ENCODE measurements at regions not wholly inside any gene's neighbourhood (a gene's known extent, or its start where the extent isn't known, plus 50 kb on each side); places are given as distances from the start of the nearest gene placed in this dataset.
"Not testable (repeated sequence)": the region's sequence is repeated elsewhere in the genome, so short reads cannot be mapped to it uniquely, and the experiment has no call there.

- DNase-seq (ENCODE audit: low spot score) = peak; percentile 4
These were observed 825.4 kb upstream of the CDH6 start for GRCh38 chr5:30368064-30368463.

DNA sequence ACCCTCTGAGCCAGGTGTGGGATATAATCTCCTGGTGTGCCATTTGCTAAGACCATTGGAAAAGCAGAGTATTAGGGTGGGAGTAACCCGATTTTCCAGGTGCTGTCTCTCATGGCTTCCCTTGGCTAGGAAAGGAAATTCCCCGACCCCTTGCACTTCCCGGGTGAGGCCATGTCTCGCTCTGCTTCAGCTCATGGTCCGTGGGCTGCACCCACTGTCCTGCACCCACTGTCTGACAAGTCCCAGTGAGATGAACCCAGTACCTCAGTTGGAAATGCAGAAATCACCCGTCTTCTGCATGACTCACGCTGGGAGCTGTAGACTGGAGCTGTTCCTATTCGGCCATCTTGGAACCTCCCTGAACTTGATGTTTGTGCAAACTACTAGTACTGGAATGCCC is 828.5 kb upstream of the CDH6 start:
- not testable (repeated sequence) for DNase-seq (ENCODE audit: low spot score)

GRCh38 chr5:30357371-30357770 is 836.1 kb upstream of the CDH6 start:
- no peak for DNase-seq (ENCODE audit: low spot score)

DNA sequence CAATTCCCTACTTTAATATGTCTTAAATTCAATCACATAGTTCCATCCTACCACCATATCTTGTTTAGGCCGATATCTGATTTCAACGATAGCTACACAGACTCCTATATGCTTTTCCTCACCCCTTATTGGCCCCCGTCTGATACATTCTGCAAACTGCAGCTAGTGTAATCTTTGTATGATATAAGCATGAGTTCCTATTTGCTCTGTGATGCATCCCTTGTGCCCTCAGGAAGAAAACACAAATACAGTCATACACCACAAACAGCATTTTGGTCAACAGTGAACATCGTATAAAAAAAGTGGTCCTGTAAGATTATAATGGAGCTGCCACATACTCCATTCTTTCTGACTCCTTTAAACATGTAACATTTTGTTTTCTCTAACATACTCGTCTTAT is 837.8 kb upstream of the CDH6 start:
- no peak for DNase-seq (ENCODE audit: low spot score)

GRCh38 chr5:30347858-30348257 is 845.6 kb upstream of the CDH6 start:
- DNase-seq (ENCODE audit: low spot score) = no peak

DNA sequence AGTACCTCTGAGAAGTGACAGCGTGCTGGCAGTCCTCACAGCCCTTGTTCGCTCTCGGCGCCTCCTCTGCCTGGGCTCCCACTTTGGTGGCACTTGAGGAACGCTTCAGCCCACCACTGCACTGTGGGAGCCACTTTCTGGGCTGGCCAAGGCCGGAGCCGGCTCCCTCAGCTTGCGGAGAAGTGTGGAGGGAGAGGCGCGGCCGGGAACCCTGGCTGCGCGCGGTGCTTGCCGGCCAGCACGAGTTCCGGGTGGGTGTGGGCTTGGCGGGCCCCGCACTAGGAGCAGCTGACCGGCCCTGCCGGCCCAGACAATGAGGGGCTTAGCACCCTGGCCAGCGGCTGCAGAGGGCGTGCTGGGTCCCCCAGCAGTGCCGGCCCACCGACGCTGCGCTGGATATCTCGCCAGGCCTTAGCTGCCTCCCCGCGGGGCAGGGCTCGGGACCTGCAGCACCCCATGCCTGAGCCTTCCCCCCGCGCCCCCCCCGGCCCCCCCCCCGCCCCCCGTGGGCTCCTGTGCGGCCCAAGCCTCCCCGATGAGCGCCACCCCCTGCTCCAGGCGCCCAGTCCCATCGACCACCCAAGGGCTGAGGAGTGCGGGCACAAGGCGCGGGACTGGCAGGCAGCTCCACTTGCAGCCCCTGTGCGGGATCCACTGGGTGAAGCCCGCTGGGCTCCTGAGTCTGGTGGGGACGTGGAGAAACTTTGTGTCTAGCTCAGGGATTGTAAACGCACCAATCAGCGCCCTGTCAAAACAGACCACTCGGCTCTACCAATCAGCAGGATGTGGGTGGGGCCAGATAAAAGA is 847.7 kb upstream of the CDH6 start:
- DNase-seq (ENCODE audit: low spot score) = not testable (repeated sequence)

GRCh38 chr5:30343707-30344106 is 849.8 kb upstream of the CDH6 start:
- peak; percentile 22 for DNase-seq (ENCODE audit: low spot score)

- no peak for DNase-seq (ENCODE audit: low spot score)
These were observed 852.0 kb upstream of the CDH6 start for GRCh38 chr5:30341466-30341865.

DNA sequence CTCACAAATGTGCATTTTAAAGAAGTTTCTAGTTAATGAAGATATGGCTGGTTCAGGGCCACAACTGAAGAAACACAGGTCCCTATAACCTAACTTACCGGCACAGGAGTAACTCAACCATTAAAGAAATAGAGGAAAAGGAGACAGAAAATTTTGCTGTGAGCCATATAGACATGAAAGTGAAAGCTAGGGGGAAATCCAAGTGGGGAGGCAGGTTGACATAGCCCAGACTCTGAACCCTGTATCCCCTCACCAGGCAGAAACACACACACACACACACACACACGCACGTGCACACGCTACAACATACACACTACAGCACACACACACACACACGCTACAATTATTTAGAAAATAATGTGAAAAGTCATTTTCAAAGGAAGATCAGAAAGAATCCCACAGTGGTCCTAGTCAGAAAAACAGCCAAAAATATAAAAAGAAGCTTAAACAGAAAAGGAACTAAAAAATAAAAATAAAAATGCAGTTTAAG is 856.4 kb upstream of the CDH6 start:
- no peak for DNase-seq (ENCODE audit: low spot score)

DNA sequence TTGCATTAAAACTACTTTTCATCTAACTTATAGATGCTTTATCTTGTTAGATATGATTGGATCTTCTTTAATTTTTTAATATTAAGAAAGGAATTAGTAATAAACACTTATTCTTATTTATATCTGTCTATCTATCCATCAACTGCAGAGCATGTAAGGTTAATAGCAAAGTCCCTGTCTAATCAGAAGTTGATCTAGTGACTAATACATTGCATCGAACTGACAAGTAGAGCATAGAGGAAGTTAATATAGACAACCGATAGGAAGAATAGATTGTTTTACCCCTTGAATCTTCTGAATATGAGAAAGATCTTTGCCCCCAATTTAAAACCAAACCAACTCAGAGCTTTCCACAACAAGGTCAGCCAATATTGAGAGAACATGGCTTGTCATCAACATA is 862.0 kb upstream of the CDH6 start:
- no peak for DNase-seq (ENCODE audit: low spot score)

GRCh38 chr5:30325795-30326194 is 867.7 kb upstream of the CDH6 start:
- no peak for DNase-seq (ENCODE audit: low spot score)

- no peak for DNase-seq (ENCODE audit: low spot score)
These were observed 869.4 kb upstream of the CDH6 start for GRCh38 chr5:30324083-30324482.

- DNase-seq (ENCODE audit: low spot score) = no peak
These were observed 905.6 kb upstream of the CDH6 start for GRCh38 chr5:30287890-30288289.

DNA sequence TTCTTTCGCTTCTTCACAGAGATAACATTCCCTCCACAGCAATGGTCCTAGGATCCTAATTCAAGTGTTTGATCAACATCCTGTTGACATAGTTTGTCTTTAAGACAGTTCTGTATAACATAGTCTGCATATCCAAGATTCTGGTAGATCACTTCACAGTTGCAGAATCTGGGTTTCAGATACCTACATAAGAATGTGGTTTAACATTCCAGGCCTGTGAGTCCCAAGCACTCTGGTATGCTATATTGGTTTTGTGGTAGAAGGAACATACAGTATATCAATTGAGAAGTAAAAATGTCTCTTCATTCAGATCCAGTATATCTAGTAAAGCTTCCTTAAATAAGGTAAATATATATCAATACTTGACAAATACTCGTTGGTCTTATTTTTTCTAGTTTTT is 914.2 kb upstream of the CDH6 start:
- peak; percentile 76 for DNase-seq (ENCODE audit: low spot score)

- DNase-seq (ENCODE audit: low spot score) = no peak
These were observed 926.5 kb upstream of the CDH6 start for GRCh38 chr5:30267026-30267425.

- no peak for DNase-seq (ENCODE audit: low spot score)
These were observed 954.0 kb upstream of the CDH6 start for GRCh38 chr5:30239331-30240022.

DNA sequence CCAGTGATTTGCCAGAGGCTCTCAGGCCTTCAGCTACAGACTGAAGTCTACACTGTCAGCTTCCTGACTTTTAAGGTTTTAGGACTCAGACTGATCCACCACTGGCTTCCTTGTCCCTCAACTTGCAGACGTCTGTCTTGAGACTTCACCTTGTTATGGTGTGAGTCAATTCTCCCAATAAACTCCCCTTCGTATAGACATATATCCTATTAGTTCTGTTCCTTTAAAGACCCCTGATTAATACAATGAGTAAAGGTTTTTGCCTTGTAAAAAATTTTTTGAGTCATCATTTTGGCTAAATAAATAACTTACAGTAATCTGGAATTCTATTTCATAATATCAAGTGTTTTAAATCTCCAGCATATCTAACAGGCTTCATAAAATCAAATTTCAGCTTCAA is 956.3 kb upstream of the CDH6 start:
- no peak for DNase-seq (ENCODE audit: low spot score)

DNA sequence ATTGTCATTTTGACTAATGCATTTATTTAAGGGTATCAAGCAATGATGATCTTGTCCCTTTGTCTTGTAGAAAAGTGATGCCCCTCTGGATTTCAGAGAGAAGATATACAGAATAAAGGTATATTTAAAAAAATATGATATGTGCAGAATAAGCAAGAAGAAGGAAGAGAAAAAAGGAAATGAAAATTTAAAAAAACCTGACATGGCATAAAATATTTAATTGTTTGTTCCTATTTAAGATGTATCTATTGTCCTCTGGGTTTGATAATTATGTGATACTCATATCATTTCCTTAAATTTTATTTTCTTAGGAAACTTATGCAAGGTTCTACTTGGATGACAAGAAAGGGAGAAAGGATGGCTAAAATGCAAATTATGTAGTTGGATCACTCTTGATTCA is 983.7 kb upstream of the CDH6 start:
- no peak for DNase-seq (ENCODE audit: low spot score)

DNA sequence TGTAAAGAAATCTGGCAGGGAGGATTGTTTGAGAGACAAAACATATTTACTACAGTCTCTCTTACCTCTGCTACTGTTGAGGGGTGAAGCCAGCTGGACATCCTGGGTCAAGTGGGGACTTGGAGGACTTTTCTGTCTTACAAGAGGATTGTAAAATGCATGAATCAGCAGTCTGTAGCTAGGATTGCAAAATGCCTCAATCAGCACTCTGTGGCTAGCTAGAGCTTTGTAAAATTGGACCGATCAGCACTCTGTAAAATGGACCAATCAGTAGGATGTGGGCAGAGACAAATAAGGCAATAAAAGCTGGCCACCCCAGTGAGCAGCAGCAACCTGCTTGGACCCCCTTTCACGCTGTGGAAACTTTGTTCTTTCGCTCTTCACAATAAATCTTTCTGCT is 995.8 kb upstream of the CDH6 start:
- no peak for DNase-seq (ENCODE audit: low spot score)

DNA sequence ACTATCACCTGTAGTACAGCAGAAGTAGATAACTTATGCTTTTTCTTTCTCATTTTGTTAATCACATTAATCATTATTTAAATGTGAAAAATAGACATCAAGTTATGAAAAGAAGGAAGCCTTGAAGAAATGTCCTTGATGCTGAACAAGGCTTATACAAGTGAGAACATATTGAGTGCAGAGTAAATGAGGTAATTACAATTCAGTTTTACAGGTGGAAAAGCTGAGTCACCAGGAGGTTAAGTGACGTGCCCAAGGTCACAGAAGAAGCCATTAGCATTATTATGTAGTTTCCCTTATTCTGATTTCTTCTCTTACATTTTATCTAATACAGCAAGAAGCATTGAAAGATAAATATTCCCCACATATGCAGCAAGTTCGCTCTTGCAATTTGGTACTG is 998.5 kb upstream of the CDH6 start:
- no peak for DNase-seq (ENCODE audit: low spot score)

GRCh38 chr5:30194595-30194994 is 998.9 kb upstream of the CDH6 start:
- DNase-seq (ENCODE audit: low spot score) = no peak

- DNase-seq (ENCODE audit: low spot score) = no peak
These were observed 1009.7 kb upstream of the CDH6 start for GRCh38 chr5:30183795-30184194.

DNA sequence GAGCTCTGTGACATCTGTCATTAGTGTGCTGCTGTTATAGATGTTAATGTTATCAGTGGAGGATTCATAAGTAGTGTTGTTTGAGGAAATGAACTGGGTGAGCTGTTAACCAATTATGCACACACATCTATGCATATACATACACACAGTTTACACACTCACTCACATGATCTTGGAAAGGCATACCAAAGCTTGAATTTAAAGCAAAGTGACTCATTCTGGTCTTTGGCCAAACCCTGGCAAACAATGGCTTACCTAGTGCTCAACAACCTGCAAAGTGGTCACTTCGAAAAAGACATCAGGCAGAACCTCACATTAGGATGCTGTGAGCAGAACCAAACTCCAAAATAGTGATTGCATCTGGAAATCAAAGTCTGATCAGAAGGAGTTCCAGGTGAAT is 1037.3 kb upstream of the CDH6 start:
- peak; percentile 6 for DNase-seq (ENCODE audit: low spot score)

All from A172 (cell line).